OCI-LY3 (cell line): ENCODE measurements at regions not wholly inside any gene's neighbourhood (a gene's known extent, or its start where the extent isn't known, plus 50 kb on each side); places are given as distances from the start of the nearest gene placed in this dataset.

Experiments used
- H2AFZ ChIP-seq: fragments of 200-600, 300-600 bp; shearing (Covaris generic); 2 replicates; pipeline ENCODE4 v1.6.0; 2014; ENCODE audit warnings: antibody characterized with exemption, low read depth, low read length
- H3K27ac ChIP-seq: fragments of 200-600, 300-600 bp; sonication (generic); 2 replicates; pipeline ENCODE4 v1.5.1; 2014; ENCODE audit warnings: mild to moderate bottlenecking, low read length, moderate library complexity, mixed read lengths
- H3K27me3 ChIP-seq: fragments of 200-600, 300-600 bp; sonication (generic); 2 replicates; pipeline ENCODE4 v1.6.1; 2014; ENCODE audit warnings: low read depth, low read length, mixed read lengths
- H3K36me3 ChIP-seq: fragments of 200-600, 300-600 bp; sonication (generic); replicated peaks from 2 replicates; pipeline ENCODE3; 2014; ENCODE audit warnings: low read depth, low read length, mixed read lengths
- H3K4me1 ChIP-seq: fragments of 300-600, 200-600 bp; sonication (generic); 2 replicates; pipeline ENCODE4 v1.6.1; 2014; ENCODE audit warnings: low read length, mixed read lengths
- H3K4me2 ChIP-seq: fragments of 200-600, 300-600 bp; sonication (generic); 2 replicates; pipeline ENCODE4 v1.6.1; 2014; ENCODE audit warnings: low read length, mixed read lengths
- H3K4me3 ChIP-seq: fragments of 300-600, 200-600 bp; sonication (generic); 2 replicates; pipeline ENCODE4 v1.5.1; 2014; ENCODE audit warnings: antibody characterized with exemption, mild to moderate bottlenecking, low read length, moderate library complexity
- H3K79me2 ChIP-seq: fragments of 300-600, 200-600 bp; shearing (Covaris generic); 2 replicates; pipeline ENCODE4 v1.6.1; 2014; ENCODE audit warnings: mild to moderate bottlenecking, low read length, mixed read lengths
- H3K9ac ChIP-seq: fragments of 300-600, 200-600 bp; shearing (Covaris generic); 2 replicates; pipeline ENCODE4 v1.6.0; 2014; ENCODE audit warnings: mild to moderate bottlenecking, low read length, moderate library complexity
- H3K9me3 ChIP-seq: fragments of 200-600, 300-600 bp; shearing (Covaris generic); 2 replicates; pipeline ENCODE4 v1.6.1; 2014; ENCODE audit warnings: low read length, mixed read lengths; ENCODE audit not compliant: insufficient read depth
- H4K20me1 ChIP-seq: fragments of 200-600, 300-600 bp; sonication (generic); 2 replicates; pipeline ENCODE4 v1.6.1; 2016; ENCODE audit warnings: low read length, mixed read lengths; ENCODE audit not compliant: insufficient read depth
- EZH2phosphoT487 ChIP-seq: fragments of 200-600 bp; shearing (Covaris generic); IDR thresholded peaks from 2 replicates; pipeline ENCODE4 v1.6.1; 2018; ENCODE audit warnings: antibody characterized with exemption, mixed run types, low read depth
- TF ChIP-seq, protein P1 (sequence below): fragments of 200-600, 300-600 bp; sonication (generic); IDR thresholded peaks from 2 replicates; pipeline ENCODE4 v1.5.1; 2014; ENCODE audit warnings: antibody characterized with exemption, low read length, low read depth

- no peaks in the 10 kb centered on the region for H3K27me3 ChIP-seq
- H3K4me1 ChIP-seq, result no peaks in the 10 kb centered on the region
- H3K9ac ChIP-seq, result no peak overlapping the region
- no peak overlapping the region for H2AFZ ChIP-seq
- H3K4me2 ChIP-seq, result no peak overlapping the region
- no peak overlapping the region for H3K4me3 ChIP-seq
- H3K79me2 ChIP-seq, result no peaks in the 10 kb centered on the region
- TF ChIP-seq EZH2phosphoT487, result no peak
- TF ChIP-seq, protein P1, sequence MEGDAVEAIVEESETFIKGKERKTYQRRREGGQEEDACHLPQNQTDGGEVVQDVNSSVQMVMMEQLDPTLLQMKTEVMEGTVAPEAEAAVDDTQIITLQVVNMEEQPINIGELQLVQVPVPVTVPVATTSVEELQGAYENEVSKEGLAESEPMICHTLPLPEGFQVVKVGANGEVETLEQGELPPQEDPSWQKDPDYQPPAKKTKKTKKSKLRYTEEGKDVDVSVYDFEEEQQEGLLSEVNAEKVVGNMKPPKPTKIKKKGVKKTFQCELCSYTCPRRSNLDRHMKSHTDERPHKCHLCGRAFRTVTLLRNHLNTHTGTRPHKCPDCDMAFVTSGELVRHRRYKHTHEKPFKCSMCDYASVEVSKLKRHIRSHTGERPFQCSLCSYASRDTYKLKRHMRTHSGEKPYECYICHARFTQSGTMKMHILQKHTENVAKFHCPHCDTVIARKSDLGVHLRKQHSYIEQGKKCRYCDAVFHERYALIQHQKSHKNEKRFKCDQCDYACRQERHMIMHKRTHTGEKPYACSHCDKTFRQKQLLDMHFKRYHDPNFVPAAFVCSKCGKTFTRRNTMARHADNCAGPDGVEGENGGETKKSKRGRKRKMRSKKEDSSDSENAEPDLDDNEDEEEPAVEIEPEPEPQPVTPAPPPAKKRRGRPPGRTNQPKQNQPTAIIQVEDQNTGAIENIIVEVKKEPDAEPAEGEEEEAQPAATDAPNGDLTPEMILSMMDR, result no peak
- no peaks in the 10 kb centered on the region for H3K9me3 ChIP-seq
- H3K27ac ChIP-seq, result no peak overlapping the region
- no peaks in the 10 kb centered on the region for H4K20me1 ChIP-seq
- H3K36me3 ChIP-seq, result no peaks in the 10 kb centered on the region
Observed at GRCh38 chr10:33412653-33413361, 78.3 kb upstream of the NRP1 start.

DNA sequence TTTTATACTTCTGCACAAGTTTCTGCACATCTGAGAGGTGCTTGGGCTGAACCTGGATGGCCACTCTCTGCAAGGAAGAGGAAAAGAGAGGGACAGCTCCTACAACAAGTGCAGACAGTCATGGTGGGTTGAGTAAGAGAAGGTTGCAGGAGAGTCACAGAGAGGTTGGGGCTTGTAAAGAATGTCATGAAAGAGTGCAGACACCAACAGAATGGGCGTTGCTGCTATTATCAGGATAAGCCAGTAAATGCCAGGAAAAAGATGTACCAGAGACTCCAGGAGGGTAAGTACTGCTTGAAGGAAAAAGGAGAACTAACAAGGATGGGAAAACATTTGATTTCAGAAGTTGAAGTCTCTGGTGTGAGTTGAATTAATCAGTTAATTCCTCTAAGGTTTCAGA lies 77.8 kb upstream of the NRP1 start:
- no peak overlapping the region for H2AFZ ChIP-seq
- no peak overlapping the region for H3K27ac ChIP-seq
- no peak overlapping the region for H3K9ac ChIP-seq
- H3K27me3 ChIP-seq, result no peaks in the 10 kb centered on the region
- H3K79me2 ChIP-seq, result no peaks in the 10 kb centered on the region
- H3K9me3 ChIP-seq, result no peaks in the 10 kb centered on the region
- no peaks in the 10 kb centered on the region for H4K20me1 ChIP-seq
- no peak overlapping the region for H3K4me3 ChIP-seq
- H3K4me2 ChIP-seq, result no peak overlapping the region
- H3K36me3 ChIP-seq, result no peaks in the 10 kb centered on the region
- H3K4me1 ChIP-seq, result no peaks in the 10 kb centered on the region
- TF ChIP-seq, protein P1, result no peak
- no peak for TF ChIP-seq EZH2phosphoT487

DNA sequence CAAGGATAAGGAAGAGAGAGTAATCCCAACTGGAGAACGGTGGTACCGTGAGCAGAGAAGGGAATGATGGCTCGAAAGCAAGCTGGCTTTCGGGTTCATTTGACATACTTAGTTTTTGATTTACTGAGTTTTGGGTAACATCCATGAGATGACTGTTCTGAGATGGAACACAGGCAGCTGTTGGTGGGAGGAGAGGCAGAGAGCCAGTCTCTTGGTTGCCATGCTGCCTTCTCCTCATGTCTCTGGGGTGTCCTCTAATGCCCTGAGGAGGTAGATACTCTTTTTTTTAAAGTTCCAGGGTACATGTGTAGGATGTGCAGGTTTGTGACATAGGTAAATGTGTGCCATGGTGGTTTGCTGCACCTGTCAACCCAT lies 76.4 kb upstream of the NRP1 start:
- Histone ChIP-seq H4K20me1 (no peaks in the 10 kb centered on the region), H3K36me3 (no peaks in the 10 kb centered on the region), H3K4me2 (no peak overlapping the region), H3K79me2 (no peaks in the 10 kb centered on the region), H3K27ac (no peak overlapping the region), H3K9me3 (no peaks in the 10 kb centered on the region), H2AFZ (no peak overlapping the region), H3K4me1 (no peaks in the 10 kb centered on the region), H3K27me3 (no peaks in the 10 kb centered on the region), H3K9ac (no peak overlapping the region), H3K4me3 (no peak overlapping the region)
- TF ChIP-seq EZH2phosphoT487, result no peak
- TF ChIP-seq, protein P1, result no peak

DNA sequence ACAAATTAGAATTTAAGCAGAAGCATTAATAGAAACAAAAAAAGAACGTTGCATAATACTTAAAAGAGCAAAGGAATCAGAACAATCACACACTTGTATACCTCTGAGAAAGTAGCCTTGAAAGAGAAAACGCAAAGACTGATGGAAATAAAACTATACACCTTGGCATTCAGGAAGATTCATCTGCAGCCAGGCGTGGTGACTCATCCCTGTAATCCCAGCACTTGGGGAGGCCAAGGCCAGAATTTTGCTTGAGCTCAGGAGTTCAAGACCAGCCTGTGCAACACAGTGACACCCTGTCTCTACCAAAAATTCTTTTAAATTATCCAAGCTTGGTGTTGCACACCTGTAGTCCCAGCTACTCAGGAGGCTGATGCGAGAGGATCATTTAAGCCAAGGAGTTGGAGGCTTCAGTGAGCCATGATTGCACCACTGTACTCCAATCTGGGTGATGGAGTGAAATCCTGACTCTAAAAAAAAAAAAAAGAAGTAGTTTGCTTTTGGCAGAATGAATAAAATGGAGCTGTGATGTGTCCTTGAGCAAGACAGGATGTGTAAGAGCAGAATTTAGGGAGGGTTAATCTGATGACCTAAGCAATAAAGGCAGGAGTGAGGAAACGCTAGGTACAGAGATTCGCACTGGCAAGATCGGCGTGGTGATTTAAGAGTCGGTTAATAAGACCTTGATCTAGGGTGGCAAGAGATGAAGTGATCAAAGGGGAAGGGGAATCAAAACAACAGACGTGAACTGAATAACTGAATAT lies 75.8 kb upstream of the NRP1 start:
- TF ChIP-seq, protein P1, result no peak
- no peak for TF ChIP-seq EZH2phosphoT487
- H3K9me3 ChIP-seq, result no peaks in the 10 kb centered on the region
- no peaks in the 10 kb centered on the region for H3K36me3 ChIP-seq
- H3K27ac ChIP-seq, result no peak overlapping the region
- no peak overlapping the region for H3K4me3 ChIP-seq
- no peak overlapping the region for H2AFZ ChIP-seq
- no peak overlapping the region for H3K4me2 ChIP-seq
- no peaks in the 10 kb centered on the region for H3K79me2 ChIP-seq
- no peaks in the 10 kb centered on the region for H3K4me1 ChIP-seq
- H3K27me3 ChIP-seq, result no peaks in the 10 kb centered on the region
- H3K9ac ChIP-seq, result no peak overlapping the region
- H4K20me1 ChIP-seq, result no peaks in the 10 kb centered on the region
